ENCODE measurements at regions not wholly inside any gene's neighbourhood (a gene's known extent, or its start where the extent isn't known, plus 50 kb on each side); places are given as distances from the start of the nearest gene placed in this dataset.

GRCh38 chr18:38243291-38243690, 677.7 kb upstream of the CELF4 start:
- Histone ChIP-seq H3K4me2 (ENCODE audit: low read length, poor library complexity, severe bottlenecking) (no peak overlapping the region), H3K27me3 (ENCODE audit: control insufficient read depth in 1 of 2, insufficient read depth in 1 of 2, low read length in 2 of 2) (no peaks in the 10 kb centered on the region), H2AK5ac (ENCODE audit: low read length, severe bottlenecking) (no peak overlapping the region), H3K14ac (ENCODE audit: low read length in 2 of 2) (no peak overlapping the region), H3K4ac (ENCODE audit: low read depth in 1 of 2, low read length in 2 of 2) (no peak overlapping the region), H3K79me1 (replicated peaks; ENCODE audit: low read length, poor library complexity, severe bottlenecking) (no peaks in the 10 kb centered on the region), H4K91ac (ENCODE audit: low read length) (no peak overlapping the region), H2AFZ (ENCODE audit: low read depth, low read length) (no peak overlapping the region), H3K23ac (ENCODE audit: low read length in 2 of 2) (no peak overlapping the region), H2BK5ac (ENCODE audit: low read depth, low read length, poor library complexity, severe bottlenecking) (no peak overlapping the region), H3K4me3 (ENCODE audit: insufficient read depth in 1 of 2, low read depth in 1 of 2, low read length in 2 of 2) (no peak overlapping the region), H3K36me3 (ENCODE audit: control insufficient read depth in 1 of 2, insufficient read depth in 2 of 2, low read depth in 1 of 2, low read length in 2 of 2) (no peaks in the 10 kb centered on the region), H3K9ac (ENCODE audit: low read length) (no peak overlapping the region), H3K9me3 (ENCODE audit: control insufficient read depth, low read length) (no peaks in the 10 kb centered on the region), H3K18ac (ENCODE audit: low read depth in 1 of 2, low read length in 2 of 2) (no peak overlapping the region), H3K4me1 (ENCODE audit: control insufficient read depth, insufficient read depth, low read depth, low read length) (no peaks in the 10 kb centered on the region), H3K27ac (ENCODE audit: low read length, poor library complexity, severe bottlenecking) (no peak overlapping the region), H4K8ac (ENCODE audit: low read length) (no peak overlapping the region), H2BK120ac (ENCODE audit: low read depth, low read length) (no peak overlapping the region), H2BK12ac (ENCODE audit: low read length in 2 of 2) (no peak overlapping the region), H2BK15ac (ENCODE audit: low read depth, poor library complexity, severe bottlenecking) (no peak overlapping the region)
- no peak for DNase-seq
- WGBS = 83% methylated on average over 2 of the region's 2 CpGs

- H3K36me3 ChIP-seq (ENCODE audit: control insufficient read depth in 1 of 2, insufficient read depth in 2 of 2, low read depth in 1 of 2, low read length in 2 of 2) = no peaks in the 10 kb centered on the region
- WGBS = 69% methylated on average over 2 of the region's 2 CpGs
Observed at GRCh38 chr18:38241736-38242135, 676.1 kb upstream of the CELF4 start.

GRCh38 chr18:38241216-38241615, 675.6 kb upstream of the CELF4 start:
- Histone ChIP-seq H3K27ac (ENCODE audit: low read length, poor library complexity, severe bottlenecking) (peak overlapping the region; percentile 63), H2BK12ac (ENCODE audit: low read length in 2 of 2) (no peak overlapping the region), H2AK5ac (ENCODE audit: low read length, severe bottlenecking) (no peak overlapping the region), H3K9me3 (ENCODE audit: control insufficient read depth, low read length) (no peaks in the 10 kb centered on the region), H3K18ac (ENCODE audit: low read depth in 1 of 2, low read length in 2 of 2) (no peak overlapping the region), H4K91ac (ENCODE audit: low read length) (no peak overlapping the region), H3K79me1 (replicated peaks; ENCODE audit: low read length, poor library complexity, severe bottlenecking) (no peaks in the 10 kb centered on the region), H3K14ac (ENCODE audit: low read length in 2 of 2) (no peak overlapping the region), H3K4ac (ENCODE audit: low read depth in 1 of 2, low read length in 2 of 2) (no peak overlapping the region), H3K27me3 (ENCODE audit: control insufficient read depth in 1 of 2, insufficient read depth in 1 of 2, low read length in 2 of 2) (no peaks in the 10 kb centered on the region), H3K9ac (ENCODE audit: low read length) (no peak overlapping the region), H2AFZ (ENCODE audit: low read depth, low read length) (no peak overlapping the region), H3K4me2 (ENCODE audit: low read length, poor library complexity, severe bottlenecking) (no peak overlapping the region), H3K4me3 (ENCODE audit: insufficient read depth in 1 of 2, low read depth in 1 of 2, low read length in 2 of 2) (no peak overlapping the region), H3K4me1 (ENCODE audit: control insufficient read depth, insufficient read depth, low read depth, low read length) (no peaks in the 10 kb centered on the region), H2BK120ac (ENCODE audit: low read depth, low read length) (no peak overlapping the region), H4K8ac (ENCODE audit: low read length) (no peak overlapping the region), H3K23ac (ENCODE audit: low read length in 2 of 2) (no peak overlapping the region), H2BK5ac (ENCODE audit: low read depth, low read length, poor library complexity, severe bottlenecking) (no peak overlapping the region), H3K36me3 (ENCODE audit: control insufficient read depth in 1 of 2, insufficient read depth in 2 of 2, low read depth in 1 of 2, low read length in 2 of 2) (no peaks in the 10 kb centered on the region), H2BK15ac (ENCODE audit: low read depth, poor library complexity, severe bottlenecking) (no peak overlapping the region)
- WGBS = 95% methylated on average over 6 of the region's 6 CpGs
- DNase-seq = no peak

More at GRCh38 chr18:38241736-38242135, 676.1 kb upstream of the CELF4 start:
- no peak overlapping the region for H2BK5ac ChIP-seq (ENCODE audit: low read depth, low read length, poor library complexity, severe bottlenecking)
- no peak overlapping the region for H3K4ac ChIP-seq (ENCODE audit: low read depth in 1 of 2, low read length in 2 of 2)
- H4K8ac ChIP-seq (ENCODE audit: low read length) = no peak overlapping the region
- peak overlapping the region; percentile 63 for H3K27ac ChIP-seq (ENCODE audit: low read length, poor library complexity, severe bottlenecking)
- H3K27me3 ChIP-seq (ENCODE audit: control insufficient read depth in 1 of 2, insufficient read depth in 1 of 2, low read length in 2 of 2) = no peaks in the 10 kb centered on the region
- no peak overlapping the region for H2BK12ac ChIP-seq (ENCODE audit: low read length in 2 of 2)
- no peaks in the 10 kb centered on the region for H3K4me1 ChIP-seq (ENCODE audit: control insufficient read depth, insufficient read depth, low read depth, low read length)
- H3K4me3 ChIP-seq (ENCODE audit: insufficient read depth in 1 of 2, low read depth in 1 of 2, low read length in 2 of 2) = no peak overlapping the region
- no peak overlapping the region for H2AK5ac ChIP-seq (ENCODE audit: low read length, severe bottlenecking)
- H3K4me2 ChIP-seq (ENCODE audit: low read length, poor library complexity, severe bottlenecking) = no peak overlapping the region
- H3K9me3 ChIP-seq (ENCODE audit: control insufficient read depth, low read length) = no peaks in the 10 kb centered on the region
- no peak overlapping the region for H3K23ac ChIP-seq (ENCODE audit: low read length in 2 of 2)
- H3K14ac ChIP-seq (ENCODE audit: low read length in 2 of 2) = no peak overlapping the region
- H2BK120ac ChIP-seq (ENCODE audit: low read depth, low read length) = no peak overlapping the region
- peak; percentile 61 for DNase-seq
- H3K18ac ChIP-seq (ENCODE audit: low read depth in 1 of 2, low read length in 2 of 2) = no peak overlapping the region
- H3K79me1 ChIP-seq (replicated peaks; ENCODE audit: low read length, poor library complexity, severe bottlenecking) = no peaks in the 10 kb centered on the region
- H2BK15ac ChIP-seq (ENCODE audit: low read depth, poor library complexity, severe bottlenecking) = no peak overlapping the region
- H2AFZ ChIP-seq (ENCODE audit: low read depth, low read length) = no peak overlapping the region
- H4K91ac ChIP-seq (ENCODE audit: low read length) = no peak overlapping the region
- no peak overlapping the region for H3K9ac ChIP-seq (ENCODE audit: low read length)

- Histone ChIP-seq H3K27ac (ENCODE audit: low read length, poor library complexity, severe bottlenecking) (no peak overlapping the region), H3K36me3 (ENCODE audit: control insufficient read depth in 1 of 2, insufficient read depth in 2 of 2, low read depth in 1 of 2, low read length in 2 of 2) (no peaks in the 10 kb centered on the region), H2AFZ (ENCODE audit: low read depth, low read length) (no peak overlapping the region), H2BK5ac (ENCODE audit: low read depth, low read length, poor library complexity, severe bottlenecking) (no peak overlapping the region), H2AK5ac (ENCODE audit: low read length, severe bottlenecking) (no peak overlapping the region), H2BK15ac (ENCODE audit: low read depth, poor library complexity, severe bottlenecking) (no peak overlapping the region), H3K4me2 (ENCODE audit: low read length, poor library complexity, severe bottlenecking) (no peak overlapping the region), H3K23ac (ENCODE audit: low read length in 2 of 2) (no peak overlapping the region), H3K18ac (ENCODE audit: low read depth in 1 of 2, low read length in 2 of 2) (no peak overlapping the region), H3K4me3 (ENCODE audit: insufficient read depth in 1 of 2, low read depth in 1 of 2, low read length in 2 of 2) (no peak overlapping the region), H3K9ac (ENCODE audit: low read length) (no peak overlapping the region), H3K27me3 (ENCODE audit: control insufficient read depth in 1 of 2, insufficient read depth in 1 of 2, low read length in 2 of 2) (no peaks in the 10 kb centered on the region), H3K4ac (ENCODE audit: low read depth in 1 of 2, low read length in 2 of 2) (no peak overlapping the region), H4K8ac (ENCODE audit: low read length) (no peak overlapping the region), H3K9me3 (ENCODE audit: control insufficient read depth, low read length) (no peaks in the 10 kb centered on the region), H2BK12ac (ENCODE audit: low read length in 2 of 2) (no peak overlapping the region), H2BK120ac (ENCODE audit: low read depth, low read length) (no peak overlapping the region), H3K14ac (ENCODE audit: low read length in 2 of 2) (no peak overlapping the region), H3K79me1 (replicated peaks; ENCODE audit: low read length, poor library complexity, severe bottlenecking) (no peaks in the 10 kb centered on the region), H3K4me1 (ENCODE audit: control insufficient read depth, insufficient read depth, low read depth, low read length) (no peaks in the 10 kb centered on the region), H4K91ac (ENCODE audit: low read length) (no peak overlapping the region)
- DNase-seq = no peak
- WGBS = 82% methylated on average over 4 of the region's 5 CpGs
Observed at GRCh38 chr18:38239606-38240005, 674.0 kb upstream of the CELF4 start.
